H1 (cell line): ENCODE measurements at regions not wholly inside any gene's neighbourhood (a gene's known extent, or its start where the extent isn't known, plus 50 kb on each side); places are given as distances from the start of the nearest gene placed in this dataset.
"Not testable (repeated sequence)": the region's sequence is repeated elsewhere in the genome, so short reads cannot be mapped to it uniquely, and the experiment has no call there.

Experiments
- CTCF ChIA-PET: fragments of 300-600 bp; sonication (Branson Sonifier 250); formaldehyde crosslinking; loops from one replicate; lab custom pipeline; 2021; ENCODE audit not compliant: partially characterized antibody; lab: Charles Lee
- POLR2A ChIA-PET: fragments of 300-600 bp; sonication (Branson Sonifier 250); formaldehyde crosslinking; loops from one replicate; lab custom pipeline; 2021; ENCODE audit warnings: inconsistent platforms; ENCODE audit not compliant: partially characterized antibody; lab: Charles Lee
- DNase-seq, 2 experiments: peaks; one replicate each; pipeline versions ENCODE4 v3.0.0 to v3.0.0-alpha.2; 2010 to 2022; ENCODE audit warnings: low spot score in 2 of 2, low read depth in 1 of 2, mixed read lengths in 1 of 2
- FAIRE-seq: peaks from 2 replicates; lab custom pipeline; 2011; peaks lifted over from hg19 to GRCh38; lab: Jason Lieb, UNC
- H2AFZ ChIP-seq: 2 replicates; pipeline ENCODE4 v1.8.1; 2012; ENCODE audit warnings: low read length, inconsistent platforms
- H2AK5ac ChIP-seq: 2 replicates; pipeline ENCODE4 v1.6.1; 2013; ENCODE audit warnings: low read depth, low read length
- H2BK120ac ChIP-seq: replicated peaks from 2 replicates; pipeline ENCODE3; 2013; ENCODE audit warnings: low read depth, low read length, inconsistent platforms
- H2BK12ac ChIP-seq: 2 replicates; pipeline ENCODE4 v1.6.1; 2013; ENCODE audit warnings: low read depth, low read length
- H2BK15ac ChIP-seq: 2 replicates; pipeline ENCODE4 v1.6.1; 2013; ENCODE audit warnings: low read length
- H2BK20ac ChIP-seq: 2 replicates; pipeline ENCODE4 v1.6.1; 2013; ENCODE audit warnings: low read length
- H2BK5ac ChIP-seq: 2 replicates; pipeline ENCODE4 v1.6.1; 2013; ENCODE audit warnings: low read depth, low read length
- H3K14ac ChIP-seq: 2 replicates; pipeline ENCODE4 v1.6.1; 2013; ENCODE audit warnings: inconsistent platforms; ENCODE audit not compliant: insufficient read length
- H3K18ac ChIP-seq: 2 replicates; pipeline ENCODE4 v1.6.1; 2013; ENCODE audit warnings: low read length; ENCODE audit errors: extremely low read depth
- H3K23ac ChIP-seq: 2 replicates; pipeline ENCODE4 v1.6.1; 2013; ENCODE audit warnings: inconsistent platforms; ENCODE audit not compliant: insufficient read length
- H3K23me2 ChIP-seq: 2 replicates; pipeline ENCODE4 v1.6.1; 2013; ENCODE audit warnings: low read depth, low read length
- H3K27ac ChIP-seq: 2 replicates; pipeline ENCODE4 v1.6.1; 2011; ENCODE audit warnings: low read depth, low read length, inconsistent platforms
- H3K27me3 ChIP-seq, 4 experiments: replicated peaks in 1 of 4; 1 replicate in 1 of 4; 2 replicates in 3 of 4; pipeline versions ENCODE4 v1.6.1 to v1.8.1; 2011 to 2013; ENCODE audit warnings: low read length in 3 of 4, mild to moderate bottlenecking in 3 of 4, inconsistent platforms in 2 of 4, mixed read lengths in 2 of 4, moderate library complexity in 1 of 4; ENCODE audit not compliant: control insufficient read depth in 3 of 4, insufficient read depth in 3 of 4; ENCODE audit errors: extremely low read depth in 1 of 4
- H3K36me3 ChIP-seq, 4 experiments: 2 replicates each; pipeline versions ENCODE4 v1.6.1 to v1.8.1; 2011 to 2013; ENCODE audit warnings: mild to moderate bottlenecking in 4 of 4, low read length in 3 of 4, moderate library complexity in 2 of 4, control low read depth in 1 of 4, inconsistent platforms in 1 of 4; ENCODE audit not compliant: insufficient read depth in 4 of 4, control insufficient read depth in 2 of 4
- H3K4ac ChIP-seq: replicated peaks from 2 replicates; pipeline ENCODE3; 2013; ENCODE audit warnings: low read length, low read depth, mixed read lengths, inconsistent platforms; ENCODE audit not compliant: insufficient read length
- H3K4me1 ChIP-seq, 4 experiments: replicated peaks in 1 of 4; 1 replicate in 1 of 4; 2 replicates in 3 of 4; pipeline versions ENCODE4 v1.6.1 to v1.8.1; 2011 to 2013; ENCODE audit warnings: low read length in 3 of 4, inconsistent platforms in 2 of 4, mixed read lengths in 1 of 4; ENCODE audit not compliant: insufficient read depth in 4 of 4, control insufficient read depth in 3 of 4
- H3K4me2 ChIP-seq, 2 experiments: 2 replicates each; pipeline versions ENCODE4 v1.6.1 to v1.8.1; 2011 to 2013; ENCODE audit warnings: low read depth in 2 of 2, low read length in 2 of 2, control low read depth in 1 of 2, inconsistent platforms in 1 of 2, mild to moderate bottlenecking in 1 of 2; ENCODE audit not compliant: insufficient read depth in 1 of 2
- H3K4me3 ChIP-seq, 4 experiments: fragments of 200-600, 300-600 bp in 1 of 4; sonication (generic), shearing (Covaris generic), sonication (Bioruptor Twin) in 1 of 4; 2 replicates each; pipeline versions ENCODE4 v1.5.1 to v1.8.1; 2011 to 2016; ENCODE audit warnings: low read length in 4 of 4, low read depth in 3 of 4, control low read depth in 2 of 4, inconsistent platforms in 2 of 4, mild to moderate bottlenecking in 2 of 4, mixed read lengths in 1 of 4, moderate library complexity in 1 of 4; ENCODE audit not compliant: insufficient read depth in 2 of 4; ENCODE audit errors: extremely low read depth in 1 of 4
- H3K56ac ChIP-seq: replicated peaks from 2 replicates; pipeline ENCODE3; 2013; ENCODE audit warnings: low read depth, mild to moderate bottlenecking, mixed read lengths, low read length, inconsistent platforms; ENCODE audit not compliant: insufficient read length
- H3K79me1 ChIP-seq: 2 replicates; pipeline ENCODE4 v1.6.1; 2013; ENCODE audit warnings: low read depth, low read length, control low read depth
- H3K79me2 ChIP-seq, 2 experiments: 2 replicates each; pipeline versions ENCODE4 v1.6.1 to v1.8.1; 2012 to 2013; ENCODE audit warnings: low read length in 2 of 2, mild to moderate bottlenecking in 2 of 2, inconsistent platforms in 1 of 2; ENCODE audit not compliant: insufficient read depth in 2 of 2, control insufficient read depth in 1 of 2
- H3K9ac ChIP-seq, 4 experiments: replicated peaks in 1 of 4; 1 replicate in 1 of 4; 2 replicates in 3 of 4; pipeline versions ENCODE4 v1.6.1 to v1.8.1; 2011 to 2013; ENCODE audit warnings: low read depth in 3 of 4, low read length in 3 of 4, control low read depth in 2 of 4, mild to moderate bottlenecking in 2 of 4, moderate library complexity in 2 of 4, inconsistent platforms in 1 of 4; ENCODE audit errors: extremely low read depth in 1 of 4
- H3K9me3 ChIP-seq, 2 experiments: 2 replicates each; pipeline versions ENCODE4 v1.6.1 to v1.8.1; 2012 to 2013; ENCODE audit warnings: mild to moderate bottlenecking in 2 of 2, moderate library complexity in 2 of 2, control low read depth in 1 of 2, inconsistent platforms in 1 of 2, low read depth in 1 of 2, low read length in 1 of 2, mixed read lengths in 1 of 2; ENCODE audit not compliant: insufficient read depth in 2 of 2
- H4K20me1 ChIP-seq, 2 experiments: replicated peaks in 1 of 2; 2 replicates each; pipeline versions ENCODE3 to v1.8.1; 2011 to 2013; ENCODE audit warnings: inconsistent platforms in 2 of 2, low read length in 2 of 2, mild to moderate bottlenecking in 1 of 2; ENCODE audit not compliant: insufficient read depth in 2 of 2, control insufficient read depth in 1 of 2
- H4K5ac ChIP-seq: 2 replicates; pipeline ENCODE4 v1.6.1; 2013; ENCODE audit warnings: low read length, low read depth, mixed read lengths, inconsistent platforms; ENCODE audit not compliant: insufficient read length
- H4K8ac ChIP-seq: 2 replicates; pipeline ENCODE4 v1.8.0; 2013; ENCODE audit warnings: mild to moderate bottlenecking, moderate library complexity, low read length, inconsistent platforms; ENCODE audit not compliant: insufficient read depth; ENCODE audit errors: extremely low read depth
- H4K91ac ChIP-seq: replicated peaks from 2 replicates; pipeline ENCODE3; 2013; ENCODE audit warnings: low read length, mixed read lengths, inconsistent platforms; ENCODE audit not compliant: insufficient read length
- CBX8 ChIP-seq: fragments of 300-800, 300-1000 bp; sonication (generic); IDR thresholded peaks from 2 replicates; pipeline ENCODE4 v1.7.1; 2016; ENCODE audit warnings: low read depth, low read length, borderline replicate concordance
- POLR2A ChIP-seq, 2 experiments: IDR thresholded peaks; 1 replicate in 1 of 2; 2 replicates in 1 of 2; pipeline ENCODE4 v1.6.1; 2011; ENCODE audit warnings: low read depth in 2 of 2, low read length in 2 of 2, mild to moderate bottlenecking in 2 of 2; ENCODE audit errors: control extremely low read depth in 1 of 2
- RAD21 ChIP-seq, 2 experiments: IDR thresholded peaks in 1 of 2; conservative IDR thresholded peaks in 1 of 2; 2 replicates each; pipeline ENCODE4 v1.6.1; 2011; ENCODE audit warnings: low read depth in 2 of 2, low read length in 2 of 2, improper control_type of control experiment in 1 of 2, inconsistent platforms in 1 of 2, mild to moderate bottlenecking in 1 of 2, moderate library complexity in 1 of 2
- WGBS, 2 experiments: shearing (Covaris generic) in 1 of 2; methylation state at CpG; one replicate each; pipeline versions ENCODE4 v1.1.6 to v1.1.7; 2013 to 2015; ENCODE audit warnings: low lambda C conversion rate in 2 of 2, mixed read lengths in 2 of 2, inconsistent platforms in 1 of 2, low coverage in 1 of 2, missing lambda C conversion rate in 1 of 2; ENCODE audit not compliant: insufficient replicate concordance in 2 of 2, insufficient coverage in 1 of 2, insufficient read length in 1 of 2; ENCODE audit errors: extremely low coverage in 1 of 2, missing lambda C conversion rate in 1 of 2; 5-methylcytosine and 5-hydroxymethylcytosine counted together

DNA sequence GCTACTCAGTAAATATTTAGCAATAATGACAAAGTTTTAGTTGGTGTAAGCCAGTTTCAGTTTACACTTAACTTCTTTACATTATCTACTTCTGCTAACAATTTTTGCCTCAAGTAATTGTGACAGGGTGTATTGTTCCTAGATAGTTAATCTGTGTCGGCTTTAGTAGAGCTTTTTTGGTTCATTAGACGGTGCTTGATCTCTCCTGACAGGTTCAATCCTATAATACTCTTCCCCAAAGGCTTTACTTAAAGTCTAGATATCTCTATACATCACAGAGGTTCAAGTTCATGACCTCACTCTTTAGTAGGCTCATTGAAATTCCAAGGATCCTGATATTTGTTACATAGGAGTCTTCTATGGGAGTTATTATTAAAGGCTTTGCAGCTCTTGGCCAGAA, 365.6 kb upstream of the DPPA4 start (continued):
- no peak for TF ChIP-seq POLR2A (IDR thresholded peaks at IDR 0.05; ENCODE audit: control extremely low read depth in 1 of 2, low read depth in 2 of 2, low read length in 2 of 2)
- no peak for TF ChIP-seq RAD21 (IDR thresholded peaks at IDR 0.05 in 1 of 2, conservative IDR thresholded peaks at IDR 0.05 in 1 of 2; ENCODE audit: low read depth in 2 of 2, low read length in 2 of 2)
- no peak for TF ChIP-seq CBX8

DNA sequence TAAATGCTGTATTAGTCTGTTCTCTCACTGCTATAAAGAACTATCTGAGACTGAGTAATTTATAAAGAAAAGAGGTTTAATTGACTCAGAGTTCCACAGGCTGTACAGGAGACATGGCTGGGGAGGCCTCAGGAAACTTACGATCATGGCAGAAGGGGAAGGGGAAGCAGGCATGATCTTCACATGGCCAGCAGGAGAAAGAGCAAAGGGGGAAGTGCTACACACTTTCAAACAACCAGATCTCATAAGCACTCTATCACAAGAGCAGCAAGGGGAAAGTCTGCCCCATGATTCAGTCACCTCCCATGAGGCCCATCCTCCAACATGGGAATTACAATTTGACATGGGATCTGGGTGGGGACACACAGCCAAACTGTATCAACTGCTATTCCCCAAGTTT, 367.8 kb upstream of the DPPA4 start:
- H3K14ac ChIP-seq, H3K9me3 ChIP-seq, H4K8ac ChIP-seq, H3K4ac ChIP-seq, H2BK15ac ChIP-seq, H2AK5ac ChIP-seq, H3K18ac ChIP-seq, H3K4me1 ChIP-seq, H2AFZ ChIP-seq, H3K23me2 ChIP-seq, H3K27me3 ChIP-seq, H3K27ac ChIP-seq, H3K36me3 ChIP-seq, POLR2A ChIA-PET, H4K20me1 ChIP-seq, H3K4me2 ChIP-seq, CTCF ChIA-PET, H3K9ac ChIP-seq, DNase-seq, H2BK120ac ChIP-seq, H2BK12ac ChIP-seq, H4K91ac ChIP-seq, H3K56ac ChIP-seq, H2BK5ac ChIP-seq, H4K5ac ChIP-seq, H2BK20ac ChIP-seq, H3K79me1 ChIP-seq, H3K79me2 ChIP-seq, H3K4me3 ChIP-seq, H3K23ac ChIP-seq, FAIRE-seq: not testable (repeated sequence)
- 75% methylated on average over 1 of the region's 1 CpG; no CpG with 5 or more reads in 1 of the 2 experiments for WGBS, 2 experiments
